ENCODE measurements at regions not wholly inside any gene's neighbourhood (a gene's known extent, or its start where the extent isn't known, plus 50 kb on each side); places are given as distances from the start of the nearest gene placed in this dataset.

- DNase-seq (no peak), ATAC-seq (no peak)
- Mint-ChIP-seq H3K36me3 (no peaks in the 10 kb centered on the region), H3K4me3 (no peak overlapping the region), H3K9me3 (no peaks in the 10 kb centered on the region), H3K27me3 (ENCODE audit: low read depth in 2 of 2) (peaks cover 0 to 4% of the 10 kb centered on the region in 2 donors), H3K4me1 (no peaks in the 10 kb centered on the region), H3K27ac (no peak overlapping the region)
- Histone ChIP-seq H3K4me3 (ENCODE audit: low read length) (no peak overlapping the region), H3K36me3 (ENCODE audit: control insufficient read depth, insufficient read depth, low read length) (no peaks in the 10 kb centered on the region), H3K4me1 (ENCODE audit: control insufficient read depth, insufficient read depth, low read length) (no peaks in the 10 kb centered on the region), H3K9me3 (ENCODE audit: control insufficient read depth, insufficient read depth, low read length) (no peaks in the 10 kb centered on the region), H3K27me3 (ENCODE audit: control insufficient read depth, insufficient read depth, low read length) (no peaks in the 10 kb centered on the region), H3K27ac (ENCODE audit: low read length) (no peak overlapping the region)
- intact Hi-C loops (cut with micrococcal nuclease), result no loop called here
- WGBS (ENCODE audit: insufficient coverage), result 85% methylated on average over 3 of the region's 3 CpGs
- no peak for TF ChIP-seq CTCF (IDR thresholded peaks at IDR 0.05)
These were observed 106.4 kb upstream of the TBX5 start for GRCh38 chr12:114512351-114512750.

- Histone ChIP-seq H3K36me3 (ENCODE audit: control insufficient read depth, insufficient read depth, low read length) (no peaks in the 10 kb centered on the region), H3K27ac (ENCODE audit: low read length) (no peak overlapping the region), H3K27me3 (ENCODE audit: control insufficient read depth, insufficient read depth, low read length) (no peaks in the 10 kb centered on the region), H3K4me1 (ENCODE audit: control insufficient read depth, insufficient read depth, low read length) (no peaks in the 10 kb centered on the region), H3K9me3 (ENCODE audit: control insufficient read depth, insufficient read depth, low read length) (no peaks in the 10 kb centered on the region), H3K4me3 (ENCODE audit: low read length) (no peak overlapping the region)
- ATAC-seq, result peak; percentile 53 to 61 (median 55)
- DNase-seq, result peak; percentile 19 to 74
- TF ChIP-seq CTCF (IDR thresholded peaks at IDR 0.05), result peak; percentile 57
- 24% methylated on average over 7 of the region's 8 CpGs for WGBS (ENCODE audit: insufficient coverage)
- no peaks in the 10 kb centered on the region for H3K36me3 Mint-ChIP-seq
- no peaks in the 10 kb centered on the region for H3K4me1 Mint-ChIP-seq
- H3K27ac Mint-ChIP-seq, result no peak overlapping the region
- intact Hi-C loops (cut with micrococcal nuclease), result loop anchor here (1.0 kb wide), 1 partner anchor 542 kb away; the partner anchor contains the start of gene RBM19
- no peaks in the 10 kb centered on the region for H3K9me3 Mint-ChIP-seq
- H3K4me3 Mint-ChIP-seq, result no peak overlapping the region
- peaks cover 1 to 11% of the 10 kb centered on the region in 2 donors for H3K27me3 Mint-ChIP-seq (ENCODE audit: low read depth in 2 of 2)
These were observed 102.7 kb upstream of the TBX5 start for GRCh38 chr12:114508529-114509129.

GRCh38 chr12:114506651-114507050 is 100.7 kb upstream of the TBX5 start:
- H3K27me3 Mint-ChIP-seq (ENCODE audit: low read depth in 2 of 2), result peaks cover 8 to 16% of the 10 kb centered on the region in 2 donors
- H3K9me3 Mint-ChIP-seq, result no peaks in the 10 kb centered on the region
- no peaks in the 10 kb centered on the region for H3K36me3 Mint-ChIP-seq
- DNase-seq (no peak), ATAC-seq (no peak)
- WGBS (ENCODE audit: insufficient coverage), result 78% methylated on average over 5 of the region's 6 CpGs
- intact Hi-C loops (cut with micrococcal nuclease), result no loop called here
- Histone ChIP-seq H3K4me3 (ENCODE audit: low read length) (no peak overlapping the region), H3K27ac (ENCODE audit: low read length) (no peak overlapping the region), H3K9me3 (ENCODE audit: control insufficient read depth, insufficient read depth, low read length) (no peaks in the 10 kb centered on the region), H3K36me3 (ENCODE audit: control insufficient read depth, insufficient read depth, low read length) (no peaks in the 10 kb centered on the region), H3K4me1 (ENCODE audit: control insufficient read depth, insufficient read depth, low read length) (no peaks in the 10 kb centered on the region), H3K27me3 (ENCODE audit: control insufficient read depth, insufficient read depth, low read length) (no peaks in the 10 kb centered on the region)
- TF ChIP-seq CTCF (IDR thresholded peaks at IDR 0.05), result no peak
- no peaks in the 10 kb centered on the region for H3K4me1 Mint-ChIP-seq
- no peak overlapping the region for H3K4me3 Mint-ChIP-seq
- no peak overlapping the region for H3K27ac Mint-ChIP-seq

GRCh38 chr12:114504311-114504710 is 98.4 kb upstream of the TBX5 start:
- Mint-ChIP-seq H3K27me3 (ENCODE audit: low read depth in 2 of 2) (peaks cover 26 to 27% of the 10 kb centered on the region in 2 donors), H3K4me1 (no peaks in the 10 kb centered on the region), H3K36me3 (no peaks in the 10 kb centered on the region), H3K9me3 (no peaks in the 10 kb centered on the region), H3K4me3 (no peak overlapping the region), H3K27ac (no peak overlapping the region)
- 10% methylated on average over 3 of the region's 3 CpGs for WGBS (ENCODE audit: insufficient coverage)
- ATAC-seq, result no peak
- Histone ChIP-seq H3K4me1 (ENCODE audit: control insufficient read depth, insufficient read depth, low read length) (no peaks in the 10 kb centered on the region), H3K27ac (ENCODE audit: low read length) (no peak overlapping the region), H3K4me3 (ENCODE audit: low read length) (no peak overlapping the region), H3K36me3 (ENCODE audit: control insufficient read depth, insufficient read depth, low read length) (no peaks in the 10 kb centered on the region), H3K27me3 (ENCODE audit: control insufficient read depth, insufficient read depth, low read length) (no peaks in the 10 kb centered on the region), H3K9me3 (ENCODE audit: control insufficient read depth, insufficient read depth, low read length) (no peaks in the 10 kb centered on the region)
- intact Hi-C loops (cut with micrococcal nuclease), result no loop called here
- DNase-seq, result no peak
- no peak for TF ChIP-seq CTCF (IDR thresholded peaks at IDR 0.05)
